H1 (cell line): ENCODE measurements at regions not wholly inside any gene's neighbourhood (a gene's known extent, or its start where the extent isn't known, plus 50 kb on each side); places are given as distances from the start of the nearest gene placed in this dataset.

Experiments used
- CTCF ChIA-PET: fragments of 300-600 bp; sonication (Branson Sonifier 250); formaldehyde crosslinking; loops from one replicate; lab custom pipeline; 2021; ENCODE audit not compliant: partially characterized antibody; lab: Charles Lee
- POLR2A ChIA-PET: fragments of 300-600 bp; sonication (Branson Sonifier 250); formaldehyde crosslinking; loops from one replicate; lab custom pipeline; 2021; ENCODE audit warnings: inconsistent platforms; ENCODE audit not compliant: partially characterized antibody; lab: Charles Lee
- DNase-seq, 2 experiments: peaks; one replicate each; pipeline versions ENCODE4 v3.0.0 to v3.0.0-alpha.2; 2010 to 2022; ENCODE audit warnings: low spot score in 2 of 2, low read depth in 1 of 2, mixed read lengths in 1 of 2
- FAIRE-seq: peaks from 2 replicates; lab custom pipeline; 2011; peaks lifted over from hg19 to GRCh38; lab: Jason Lieb, UNC
- H2AFZ ChIP-seq: 2 replicates; pipeline ENCODE4 v1.8.1; 2012; ENCODE audit warnings: low read length, inconsistent platforms
- H2AK5ac ChIP-seq: 2 replicates; pipeline ENCODE4 v1.6.1; 2013; ENCODE audit warnings: low read depth, low read length
- H2BK120ac ChIP-seq: replicated peaks from 2 replicates; pipeline ENCODE3; 2013; ENCODE audit warnings: low read depth, low read length, inconsistent platforms
- H2BK12ac ChIP-seq: 2 replicates; pipeline ENCODE4 v1.6.1; 2013; ENCODE audit warnings: low read depth, low read length
- H2BK15ac ChIP-seq: 2 replicates; pipeline ENCODE4 v1.6.1; 2013; ENCODE audit warnings: low read length
- H2BK20ac ChIP-seq: 2 replicates; pipeline ENCODE4 v1.6.1; 2013; ENCODE audit warnings: low read length
- H2BK5ac ChIP-seq: 2 replicates; pipeline ENCODE4 v1.6.1; 2013; ENCODE audit warnings: low read depth, low read length
- H3K14ac ChIP-seq: 2 replicates; pipeline ENCODE4 v1.6.1; 2013; ENCODE audit warnings: inconsistent platforms; ENCODE audit not compliant: insufficient read length
- H3K18ac ChIP-seq: 2 replicates; pipeline ENCODE4 v1.6.1; 2013; ENCODE audit warnings: low read length; ENCODE audit errors: extremely low read depth
- H3K23ac ChIP-seq: 2 replicates; pipeline ENCODE4 v1.6.1; 2013; ENCODE audit warnings: inconsistent platforms; ENCODE audit not compliant: insufficient read length
- H3K23me2 ChIP-seq: 2 replicates; pipeline ENCODE4 v1.6.1; 2013; ENCODE audit warnings: low read depth, low read length
- H3K27ac ChIP-seq: 2 replicates; pipeline ENCODE4 v1.6.1; 2011; ENCODE audit warnings: low read depth, low read length, inconsistent platforms
- H3K27me3 ChIP-seq, 4 experiments: replicated peaks in 1 of 4; 1 replicate in 1 of 4; 2 replicates in 3 of 4; pipeline versions ENCODE4 v1.6.1 to v1.8.1; 2011 to 2013; ENCODE audit warnings: low read length in 3 of 4, mild to moderate bottlenecking in 3 of 4, inconsistent platforms in 2 of 4, mixed read lengths in 2 of 4, moderate library complexity in 1 of 4; ENCODE audit not compliant: control insufficient read depth in 3 of 4, insufficient read depth in 3 of 4; ENCODE audit errors: extremely low read depth in 1 of 4
- H3K36me3 ChIP-seq, 4 experiments: 2 replicates each; pipeline versions ENCODE4 v1.6.1 to v1.8.1; 2011 to 2013; ENCODE audit warnings: mild to moderate bottlenecking in 4 of 4, low read length in 3 of 4, moderate library complexity in 2 of 4, control low read depth in 1 of 4, inconsistent platforms in 1 of 4; ENCODE audit not compliant: insufficient read depth in 4 of 4, control insufficient read depth in 2 of 4
- H3K4ac ChIP-seq: replicated peaks from 2 replicates; pipeline ENCODE3; 2013; ENCODE audit warnings: low read length, low read depth, mixed read lengths, inconsistent platforms; ENCODE audit not compliant: insufficient read length
- H3K4me1 ChIP-seq, 4 experiments: replicated peaks in 1 of 4; 1 replicate in 1 of 4; 2 replicates in 3 of 4; pipeline versions ENCODE4 v1.6.1 to v1.8.1; 2011 to 2013; ENCODE audit warnings: low read length in 3 of 4, inconsistent platforms in 2 of 4, mixed read lengths in 1 of 4; ENCODE audit not compliant: insufficient read depth in 4 of 4, control insufficient read depth in 3 of 4
- H3K4me2 ChIP-seq, 2 experiments: 2 replicates each; pipeline versions ENCODE4 v1.6.1 to v1.8.1; 2011 to 2013; ENCODE audit warnings: low read depth in 2 of 2, low read length in 2 of 2, control low read depth in 1 of 2, inconsistent platforms in 1 of 2, mild to moderate bottlenecking in 1 of 2; ENCODE audit not compliant: insufficient read depth in 1 of 2
- H3K4me3 ChIP-seq, 4 experiments: fragments of 200-600, 300-600 bp in 1 of 4; sonication (generic), shearing (Covaris generic), sonication (Bioruptor Twin) in 1 of 4; 2 replicates each; pipeline versions ENCODE4 v1.5.1 to v1.8.1; 2011 to 2016; ENCODE audit warnings: low read length in 4 of 4, low read depth in 3 of 4, control low read depth in 2 of 4, inconsistent platforms in 2 of 4, mild to moderate bottlenecking in 2 of 4, mixed read lengths in 1 of 4, moderate library complexity in 1 of 4; ENCODE audit not compliant: insufficient read depth in 2 of 4; ENCODE audit errors: extremely low read depth in 1 of 4
- H3K56ac ChIP-seq: replicated peaks from 2 replicates; pipeline ENCODE3; 2013; ENCODE audit warnings: low read depth, mild to moderate bottlenecking, mixed read lengths, low read length, inconsistent platforms; ENCODE audit not compliant: insufficient read length
- H3K79me1 ChIP-seq: 2 replicates; pipeline ENCODE4 v1.6.1; 2013; ENCODE audit warnings: low read depth, low read length, control low read depth
- H3K79me2 ChIP-seq, 2 experiments: 2 replicates each; pipeline versions ENCODE4 v1.6.1 to v1.8.1; 2012 to 2013; ENCODE audit warnings: low read length in 2 of 2, mild to moderate bottlenecking in 2 of 2, inconsistent platforms in 1 of 2; ENCODE audit not compliant: insufficient read depth in 2 of 2, control insufficient read depth in 1 of 2
- H3K9ac ChIP-seq, 4 experiments: replicated peaks in 1 of 4; 1 replicate in 1 of 4; 2 replicates in 3 of 4; pipeline versions ENCODE4 v1.6.1 to v1.8.1; 2011 to 2013; ENCODE audit warnings: low read depth in 3 of 4, low read length in 3 of 4, control low read depth in 2 of 4, mild to moderate bottlenecking in 2 of 4, moderate library complexity in 2 of 4, inconsistent platforms in 1 of 4; ENCODE audit errors: extremely low read depth in 1 of 4
- H3K9me3 ChIP-seq, 2 experiments: 2 replicates each; pipeline versions ENCODE4 v1.6.1 to v1.8.1; 2012 to 2013; ENCODE audit warnings: mild to moderate bottlenecking in 2 of 2, moderate library complexity in 2 of 2, control low read depth in 1 of 2, inconsistent platforms in 1 of 2, low read depth in 1 of 2, low read length in 1 of 2, mixed read lengths in 1 of 2; ENCODE audit not compliant: insufficient read depth in 2 of 2
- H4K20me1 ChIP-seq, 2 experiments: replicated peaks in 1 of 2; 2 replicates each; pipeline versions ENCODE3 to v1.8.1; 2011 to 2013; ENCODE audit warnings: inconsistent platforms in 2 of 2, low read length in 2 of 2, mild to moderate bottlenecking in 1 of 2; ENCODE audit not compliant: insufficient read depth in 2 of 2, control insufficient read depth in 1 of 2
- H4K5ac ChIP-seq: 2 replicates; pipeline ENCODE4 v1.6.1; 2013; ENCODE audit warnings: low read length, low read depth, mixed read lengths, inconsistent platforms; ENCODE audit not compliant: insufficient read length
- H4K8ac ChIP-seq: 2 replicates; pipeline ENCODE4 v1.8.0; 2013; ENCODE audit warnings: mild to moderate bottlenecking, moderate library complexity, low read length, inconsistent platforms; ENCODE audit not compliant: insufficient read depth; ENCODE audit errors: extremely low read depth
- H4K91ac ChIP-seq: replicated peaks from 2 replicates; pipeline ENCODE3; 2013; ENCODE audit warnings: low read length, mixed read lengths, inconsistent platforms; ENCODE audit not compliant: insufficient read length
- BRCA1 ChIP-seq: IDR thresholded peaks from 2 replicates; pipeline ENCODE4 v1.6.1; 2012; ENCODE audit warnings: low read depth, low read length, improper control_type of control experiment
- CHD2 ChIP-seq: IDR thresholded peaks from 2 replicates; pipeline ENCODE4 v1.6.1; 2012; ENCODE audit warnings: low read length, improper control_type of control experiment
- CTBP2 ChIP-seq: IDR thresholded peaks from 2 replicates; pipeline ENCODE4 v1.7.0; 2011; ENCODE audit warnings: borderline replicate concordance, mild to moderate bottlenecking, moderate library complexity, mixed read lengths, low read length; ENCODE audit not compliant: insufficient read depth, insufficient read length
- EZH2 ChIP-seq: fragments of 200-600 bp; sonication (generic); IDR thresholded peaks from 2 replicates; pipeline ENCODE4 v1.7.1; 2012; ENCODE audit warnings: low read depth, mild to moderate bottlenecking, moderate library complexity, low read length, inconsistent platforms; ENCODE audit not compliant: severe bottlenecking
- GTF2F1 ChIP-seq: IDR thresholded peaks from 2 replicates; pipeline ENCODE4 v1.6.1; 2012; ENCODE audit warnings: low read depth, low read length, improper control_type of control experiment, borderline replicate concordance
- HDAC6 ChIP-seq: IDR thresholded peaks from one replicate; pipeline ENCODE4 v1.7.1; 2012; ENCODE audit warnings: low read depth, mild to moderate bottlenecking, inconsistent platforms, low read length, moderate library complexity
- JUN ChIP-seq: IDR thresholded peaks from 2 replicates; pipeline ENCODE4 v1.6.1; 2011; ENCODE audit warnings: low read depth, mild to moderate bottlenecking, improper control_type of control experiment, low read length
- NANOG ChIP-seq: IDR thresholded peaks from 2 replicates; pipeline ENCODE4 v1.6.1; 2011; ENCODE audit warnings: low read length, low read depth, mild to moderate bottlenecking, inconsistent platforms; ENCODE audit not compliant: insufficient read depth, poor library complexity, severe bottlenecking
- POLR2AphosphoS5 ChIP-seq: IDR thresholded peaks from 2 replicates; pipeline ENCODE4 v1.6.1; 2011; ENCODE audit warnings: low read depth, low read length
- RFX5 ChIP-seq: IDR thresholded peaks from 2 replicates; pipeline ENCODE4 v1.6.1; 2011; ENCODE audit warnings: low read depth, low read length, improper control_type of control experiment, borderline replicate concordance
- RNF2 ChIP-seq: fragments of 200-900, 300-1000 bp; sonication (generic); IDR thresholded peaks from 2 replicates; pipeline ENCODE4 v1.7.1; 2016; ENCODE audit warnings: borderline replicate concordance, low read depth, mild to moderate bottlenecking, antibody characterized with exemption, low read length; ENCODE audit not compliant: poor library complexity, severe bottlenecking; ENCODE audit errors: missing control alignments
- SIN3A ChIP-seq, 2 experiments: IDR thresholded peaks in 1 of 2; conservative IDR thresholded peaks in 1 of 2; 2 replicates each; pipeline ENCODE4 v1.6.1; 2011 to 2012; ENCODE audit warnings: low read length in 2 of 2, improper control_type of control experiment in 1 of 2, low read depth in 1 of 2, mild to moderate bottlenecking in 1 of 2
- SIRT6 ChIP-seq: IDR thresholded peaks from one replicate; pipeline ENCODE4 v1.7.1; 2012; ENCODE audit warnings: low read length, inconsistent platforms
- SIX5 ChIP-seq: IDR thresholded peaks from 2 replicates; pipeline ENCODE4 v1.6.1; 2011; ENCODE audit warnings: mild to moderate bottlenecking, low read depth, low read length
- SP2 ChIP-seq: IDR thresholded peaks from 2 replicates; pipeline ENCODE4 v1.6.1; 2012; ENCODE audit warnings: mild to moderate bottlenecking, low read length, inconsistent platforms
- WGBS, 2 experiments: shearing (Covaris generic) in 1 of 2; methylation state at CpG; one replicate each; pipeline versions ENCODE4 v1.1.6 to v1.1.7; 2013 to 2015; ENCODE audit warnings: low lambda C conversion rate in 2 of 2, mixed read lengths in 2 of 2, inconsistent platforms in 1 of 2, low coverage in 1 of 2, missing lambda C conversion rate in 1 of 2; ENCODE audit not compliant: insufficient replicate concordance in 2 of 2, insufficient coverage in 1 of 2, insufficient read length in 1 of 2; ENCODE audit errors: extremely low coverage in 1 of 2, missing lambda C conversion rate in 1 of 2; 5-methylcytosine and 5-hydroxymethylcytosine counted together

- no peaks in the 10 kb centered on the region for H4K20me1 ChIP-seq
- ChIA-PET POLR2A (no interaction called here), CTCF (interaction anchor here (0.7 to 2.8 kb wide), 16 partner anchors 9 to 616 kb away, joined by 3 to 13 read pairs (median 4); no protein-coding TSS in a partner anchor)
- H2AK5ac ChIP-seq = no peak overlapping the region
- no peak overlapping the region for H3K18ac ChIP-seq
- no peaks in the 10 kb centered on the region for H3K9me3 ChIP-seq
- no peak overlapping the region for H4K8ac ChIP-seq
- no peak overlapping the region for H2BK120ac ChIP-seq
- no peak overlapping the region for H2BK12ac ChIP-seq
- H2AFZ ChIP-seq = no peak overlapping the region
- TF ChIP-seq POLR2AphosphoS5 (no peak), SIN3A (conservative IDR thresholded peaks at IDR 0.05 in 1 of 2, IDR thresholded peaks at IDR 0.05 in 1 of 2; ENCODE audit: low read depth in 1 of 2, low read length in 2 of 2) (no peak), GTF2F1 (no peak), HDAC6 (no peak), RFX5 (no peak), EZH2 (no peak), CTBP2 (no peak), SIRT6 (no peak), CHD2 (no peak), BRCA1 (no peak), SP2 (no peak), RNF2 (no peak), NANOG (no peak), JUN (no peak), SIX5 (no peak)
- no peak overlapping the region for H2BK20ac ChIP-seq
- no peaks in the 10 kb centered on the region for H3K79me1 ChIP-seq
- no peak overlapping the region for H3K4me2 ChIP-seq
- no peak overlapping the region for H3K4ac ChIP-seq
- H3K23ac ChIP-seq = no peak overlapping the region
- DNase-seq = no peak
- no peak overlapping the region for H4K5ac ChIP-seq
- H4K91ac ChIP-seq = no peak overlapping the region
- no peak overlapping the region for H2BK15ac ChIP-seq
- WGBS, 2 experiments = 95% methylated on average over 4 of the region's 4 CpGs; no CpG with 5 or more reads in 1 of the 2 experiments
- no peak overlapping the region for H3K14ac ChIP-seq
- no peaks in the 10 kb centered on the region for H3K27me3 ChIP-seq
- no peaks in the 10 kb centered on the region for H3K4me1 ChIP-seq
- H2BK5ac ChIP-seq = no peak overlapping the region
- FAIRE-seq = no peak
- no peaks in the 10 kb centered on the region for H3K79me2 ChIP-seq
- no peak overlapping the region for H3K27ac ChIP-seq
- no peak overlapping the region for H3K9ac ChIP-seq
- H3K36me3 ChIP-seq = no peaks in the 10 kb centered on the region
- H3K23me2 ChIP-seq = no peaks in the 10 kb centered on the region
- no peak overlapping the region for H3K56ac ChIP-seq
- no peak overlapping the region for H3K4me3 ChIP-seq
These were observed 531.2 kb downstream of the TFAP2B start for GRCh38 chr6:51349857-51350256.
